ENCODE measurements at regions not wholly inside any gene's neighbourhood (a gene's known extent, or its start where the extent isn't known, plus 50 kb on each side); places are given as distances from the start of the nearest gene placed in this dataset.

DNA sequence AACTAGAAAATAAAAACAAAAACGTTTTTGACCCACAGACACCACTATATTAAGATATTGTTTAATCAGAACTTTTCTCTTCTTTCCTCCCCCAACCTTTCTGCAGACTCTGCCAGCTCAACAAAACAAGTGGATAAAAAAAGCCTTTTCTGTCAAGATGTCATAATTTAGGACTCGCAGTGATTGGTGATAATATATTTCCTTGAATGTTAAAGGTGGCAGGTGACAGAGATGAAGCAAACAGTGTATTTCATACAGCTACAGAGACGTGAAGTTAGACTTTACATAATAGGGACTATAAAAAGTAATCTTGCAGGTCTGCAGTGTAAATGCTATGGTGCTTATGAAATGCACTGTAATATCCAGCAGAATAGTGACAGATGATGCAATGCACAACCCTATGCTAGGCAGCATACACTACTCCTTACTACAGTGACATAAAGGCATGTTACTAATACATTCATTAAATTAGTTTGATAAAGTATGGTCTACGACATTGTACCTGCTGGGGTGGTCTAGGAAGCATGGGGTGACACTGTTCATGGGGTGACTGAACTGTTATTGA lies 326.7 kb upstream of the GRAMD2B start:
- no peak for TF ChIP-seq CTCF (IDR thresholded peaks at IDR 0.05)
- DNase-seq (ENCODE audit: low spot score) = no peak
- ATAC-seq (ENCODE audit: low FRiP score) = no peak

DNA sequence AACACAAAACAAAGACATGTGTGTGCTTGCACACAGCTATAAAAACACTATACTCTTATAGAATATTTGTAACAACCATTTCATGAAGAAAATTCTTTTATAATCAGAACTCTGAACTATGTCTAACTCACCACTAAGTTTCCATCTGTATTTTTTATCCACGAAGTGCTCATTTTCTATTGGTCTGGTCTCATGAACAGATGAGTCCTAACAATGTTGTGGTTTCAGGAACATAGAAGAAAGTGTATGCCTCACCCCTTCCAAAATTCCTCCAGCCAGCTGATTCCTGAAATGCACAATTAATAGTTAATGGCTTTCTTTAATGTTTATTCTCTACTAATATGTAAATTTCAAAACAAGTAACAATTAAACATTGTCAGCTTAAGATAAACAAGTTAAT lies 325.3 kb upstream of the GRAMD2B start:
- DNase-seq (ENCODE audit: low spot score) (no peak), ATAC-seq (ENCODE audit: low FRiP score) (no peak)
- TF ChIP-seq CTCF (IDR thresholded peaks at IDR 0.05) = no peak

- TF ChIP-seq CTCF (IDR thresholded peaks at IDR 0.05) = no peak
- no peak for DNase-seq (ENCODE audit: low spot score)
- ATAC-seq (ENCODE audit: low FRiP score) = no peak
Measured at GRCh38 chr5:126098330-126099017, 324.7 kb upstream of the GRAMD2B start.

- DNase-seq (ENCODE audit: low spot score) (no peak), ATAC-seq (ENCODE audit: low FRiP score) (no peak)
- no peak for TF ChIP-seq CTCF (IDR thresholded peaks at IDR 0.05)
Measured at GRCh38 chr5:126099077-126099476, 324.1 kb upstream of the GRAMD2B start.

DNA sequence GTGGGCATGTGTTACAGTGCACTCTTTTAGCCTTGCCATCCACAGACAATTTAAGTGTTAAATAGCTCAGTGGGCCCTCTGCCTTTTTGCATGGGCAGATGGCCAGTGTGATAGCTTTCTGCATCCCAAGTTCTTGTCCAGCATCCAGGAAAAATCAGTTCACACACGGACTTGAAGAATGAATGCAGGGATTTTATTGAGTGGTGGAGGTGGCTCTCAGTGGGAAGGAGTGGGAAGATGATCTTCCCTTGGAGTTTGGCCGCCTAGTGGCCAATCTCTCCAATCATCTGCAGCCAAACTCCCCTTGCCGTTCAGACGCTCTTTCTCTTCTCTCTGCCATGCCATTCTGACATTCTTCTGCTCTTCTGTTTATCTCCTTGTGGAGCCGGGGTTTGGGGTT lies 322.4 kb upstream of the GRAMD2B start:
- no peak for TF ChIP-seq CTCF (IDR thresholded peaks at IDR 0.05)
- DNase-seq (ENCODE audit: low spot score) (no peak), ATAC-seq (ENCODE audit: low FRiP score) (no peak)

DNA sequence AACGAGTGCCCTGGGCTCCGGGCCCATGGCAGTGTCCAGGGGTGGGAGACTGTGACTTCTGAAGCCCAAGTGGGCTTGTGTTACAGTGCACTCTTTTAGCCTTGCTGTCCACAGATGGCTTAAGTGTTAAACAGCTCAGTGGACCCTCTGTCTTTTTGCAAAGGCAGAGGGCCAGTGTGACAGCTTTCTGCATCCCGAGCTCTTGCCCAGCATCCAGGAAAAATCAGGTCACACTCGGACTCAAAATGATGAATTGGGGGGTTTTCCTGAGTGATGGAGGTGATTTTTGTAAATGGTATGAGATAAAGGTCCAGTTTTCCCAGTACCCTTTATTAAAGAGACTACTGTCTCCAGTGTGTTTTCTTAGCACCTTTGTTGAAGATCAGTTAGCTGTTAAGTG lies 321.3 kb upstream of the GRAMD2B start:
- no peak for DNase-seq (ENCODE audit: low spot score)
- no peak for TF ChIP-seq CTCF (IDR thresholded peaks at IDR 0.05)
- no peak for ATAC-seq (ENCODE audit: low FRiP score)

GRCh38 chr5:126103050-126103449 lies 320.2 kb upstream of the GRAMD2B start:
- ATAC-seq (ENCODE audit: low FRiP score) (no peak), DNase-seq (ENCODE audit: low spot score) (no peak)
- TF ChIP-seq CTCF (IDR thresholded peaks at IDR 0.05) = no peak

Measured in omental fat pad (tissue), 3 donors.